Heart left ventricle (tissue), 16 donors: ENCODE measurements at regions not wholly inside any gene's neighbourhood (a gene's known extent, or its start where the extent isn't known, plus 50 kb on each side); places are given as distances from the start of the nearest gene placed in this dataset.

Experiments
- ATAC-seq, 4 donors: fragments of 200-7000 bp; cut with Tn5 transposase; one replicate each; pipeline ENCODE4 v1.9.1; 2020 to 2022; ENCODE audit warnings: moderate library complexity in 4 of 4, mild to moderate bottlenecking in 3 of 4, moderate number of reproducible peaks in 1 of 4
- DNase-seq, 5 donors: peaks; one replicate each; pipeline ENCODE4 v3.0.0-alpha.2; 2020
- H3K27ac ChIP-seq, 12 donors: fragments of 200-600 bp; sonication (generic) in 4 of 12; one replicate each; pipeline versions ENCODE4 v1.5.0 to v1.8.0; 2016 to 2022; ENCODE audit warnings: mild to moderate bottlenecking in 2 of 12
- H3K27me3 ChIP-seq, 9 donors: fragments of 200-600 bp; sonication (generic) in 2 of 9; one replicate each; pipeline versions ENCODE4 v1.5.1 to v1.8.0; 2016 to 2022; ENCODE audit warnings: mild to moderate bottlenecking in 3 of 9
- H3K36me3 ChIP-seq, 9 donors: fragments of 200-600 bp; sonication (generic) in 2 of 9; one replicate each; pipeline versions ENCODE4 v1.5.0 to v1.8.0; 2018 to 2022; ENCODE audit warnings: mild to moderate bottlenecking in 2 of 9
- H3K4me1 ChIP-seq, 12 donors: fragments of 200-600 bp; sonication (generic) in 4 of 12; one replicate each; pipeline versions ENCODE4 v1.5.0 to v1.8.0; 2016 to 2022; ENCODE audit warnings: mild to moderate bottlenecking in 3 of 12
- H3K4me3 ChIP-seq, 12 donors: fragments of 200-600 bp; sonication (generic) in 4 of 12; one replicate each; pipeline versions ENCODE4 v1.5.0 to v1.8.0; 2017 to 2022; ENCODE audit warnings: mild to moderate bottlenecking in 9 of 12, moderate library complexity in 4 of 12
- H3K9me3 ChIP-seq, 12 donors: fragments of 200-600 bp; sonication (generic) in 4 of 12; one replicate each; pipeline versions ENCODE4 v1.5.0 to v1.8.0; 2016 to 2022; ENCODE audit warnings: mild to moderate bottlenecking in 1 of 12
- CTCF ChIP-seq, 12 donors: fragments of 200-600 bp; sonication (generic) in 4 of 12; IDR thresholded peaks; one replicate each; pipeline versions ENCODE4 v1.5.0 to v1.8.0; 2018 to 2022; ENCODE audit warnings: antibody characterized with exemption in 12 of 12, mild to moderate bottlenecking in 5 of 12
- POLR2A ChIP-seq, 2 donors: fragments of 450-650 bp; IDR thresholded peaks; one replicate each; pipeline ENCODE4 v1.6.1; 2017; ENCODE audit warnings: antibody characterized with exemption in 2 of 2, mild to moderate bottlenecking in 2 of 2, moderate library complexity in 2 of 2
- WGBS, 4 donors: extraction: QIAGEN DNeasy Blood & Tissue Kit in 2 of 4; methylation state at CpG; one replicate each; pipeline versions ENCODE4 v1.1.5 to v1.1.7; 2013 to 2018; 5-methylcytosine and 5-hydroxymethylcytosine counted together
- intact Hi-C, 10 donors: fragments of 100-400 bp; cut with DNase I; formaldehyde crosslinking; loops; one replicate each; pipeline versions ENCODE4 v1.11.1 to v1.14.2; 2022
- donor health status: ischemic (EF 13 %, LVEDD 7.1; RV severe dilation, severe dysfunction).
- donor health status: healthy with polysubstance abuse.
- donor health status: DM: no; HTN: yes; CAD: no.
- donor health status: DM: no; HTN: no; CAD: no.
- donor health status: ischemic (EF 25% LVEDD 6.9; RV normal size, moderate dysfunction).
- donor health status: ischemic (EF 25% LVEDD 5.7; RV mildly dilated, moderate dysfunction).
- donor health status: healthy.
- donor health status: DM: yes; HTN: yes; CAD: no.
- donor health status: ischemic (EF 35%, LVEDD 5.7; RV mildly dilated, moderate dysfunction).
- donor health status: nonischemic (EF 11% LVEDD 7.7; RV severe dilation, severe dysfunction).
- donor health status: DM: yes; HTN: yes; CAD: no.
- donor health status: PGD.
- donor health status: ischemic (EF 29% LVEDD 5.4; RV normal size, mild dysfunction).
- donor health status: nonischemic (EF 23%, LVEDD 6.1; RV moderate dilation, normal function).

GRCh38 chr1:14136152-14136763 is 436.3 kb downstream of the PRDM2 start:
- WGBS, 4 donors, result 42 to 69% (median 54%) methylated on average over 5 to 6 of the region's 6 CpGs
- Histone ChIP-seq H3K27me3 (no peaks in the 10 kb centered on the region), H3K36me3 (no peaks in the 10 kb centered on the region), H3K27ac (no peak overlapping the region), H3K9me3 (no peaks in the 10 kb centered on the region), H3K4me1 (peaks cover 0 to 6% (median under 1%) of the 10 kb centered on the region in 12 donors), H3K4me3 (no peak overlapping the region)
- ATAC-seq (no peak), DNase-seq (no peak)
- intact Hi-C loops, result no loop called here
- TF ChIP-seq CTCF (IDR thresholded peaks at IDR 0.05), result no peak
- no peak for TF ChIP-seq POLR2A (IDR thresholded peaks at IDR 0.05)

DNA sequence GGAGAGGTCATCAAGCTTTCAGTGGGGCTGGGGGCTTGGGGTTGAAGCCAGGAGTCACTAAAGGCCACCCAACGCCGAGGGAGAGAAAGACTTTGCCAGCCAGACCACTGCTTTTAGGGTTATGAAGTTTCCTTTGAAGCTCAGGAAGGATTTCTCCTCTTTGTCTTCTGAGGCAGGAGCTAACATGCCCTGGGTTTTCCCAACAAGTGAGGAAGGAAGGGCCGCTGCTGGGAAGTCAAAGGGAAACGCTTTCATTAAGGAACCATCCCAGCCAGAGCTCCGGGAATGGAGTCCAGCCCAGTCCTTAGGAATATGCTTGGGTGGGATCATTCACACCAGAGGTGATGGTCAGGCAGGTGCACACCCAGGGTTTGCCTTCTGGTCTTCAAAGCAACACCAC is 436.9 kb downstream of the PRDM2 start:
- no peak for TF ChIP-seq CTCF (IDR thresholded peaks at IDR 0.05)
- TF ChIP-seq POLR2A (IDR thresholded peaks at IDR 0.05), result no peak
- no peak for ATAC-seq
- 54 to 82% (median 65%) methylated on average over 5 of the region's 5 CpGs for WGBS, 4 donors
- H3K27ac ChIP-seq, result no peak overlapping the region
- no peak overlapping the region for H3K4me3 ChIP-seq
- peaks cover 0 to 13% (median 2%) of the 10 kb centered on the region in 12 donors for H3K4me1 ChIP-seq
- DNase-seq, result no peak
- intact Hi-C loops, result no loop called here
- H3K36me3 ChIP-seq, result no peaks in the 10 kb centered on the region
- H3K27me3 ChIP-seq, result no peaks in the 10 kb centered on the region
- H3K9me3 ChIP-seq, result no peaks in the 10 kb centered on the region

- H3K27ac ChIP-seq, result no peak overlapping the region
- WGBS, 4 donors, result 83 to 88% (median 86%) methylated on average over 6 of the region's 6 CpGs
- no peak for TF ChIP-seq POLR2A (IDR thresholded peaks at IDR 0.05)
- TF ChIP-seq CTCF (IDR thresholded peaks at IDR 0.05), result no peak
- H3K36me3 ChIP-seq, result no peaks in the 10 kb centered on the region
- H3K27me3 ChIP-seq, result no peaks in the 10 kb centered on the region
- H3K4me3 ChIP-seq, result no peak overlapping the region
- intact Hi-C loops, result no loop called here
- H3K9me3 ChIP-seq, result no peaks in the 10 kb centered on the region
- peaks cover 0 to 19% (median 2%) of the 10 kb centered on the region in 12 donors for H3K4me1 ChIP-seq
- no peak for ATAC-seq
- DNase-seq, result no peak
Observed at GRCh38 chr1:14137411-14138134, 437.6 kb downstream of the PRDM2 start.

GRCh38 chr1:14138135-14138506 is 438.1 kb downstream of the PRDM2 start:
- DNase-seq (no peak), ATAC-seq (no peak)
- intact Hi-C loops, result no loop called here
- Histone ChIP-seq H3K4me1 (peaks cover 0 to 19% (median 2%) of the 10 kb centered on the region in 12 donors), H3K9me3 (no peaks in the 10 kb centered on the region), H3K4me3 (no peak overlapping the region), H3K27me3 (no peaks in the 10 kb centered on the region), H3K36me3 (no peaks in the 10 kb centered on the region), H3K27ac (no peak overlapping the region)
- TF ChIP-seq POLR2A (IDR thresholded peaks at IDR 0.05) (no peak), CTCF (IDR thresholded peaks at IDR 0.05) (no peak)
- WGBS, 4 donors, result 52 to 76% (median 65%) methylated on average over 3 of the region's 3 CpGs
